Jurkat, Clone E6-1 (cell line): ENCODE measurements at regions not wholly inside any gene's neighbourhood (a gene's known extent, or its start where the extent isn't known, plus 50 kb on each side); places are given as distances from the start of the nearest gene placed in this dataset.

Experiments
- DNase-seq: peaks from one replicate; pipeline ENCODE4 v3.0.0-alpha.2; 2011; ENCODE audit warnings: low read depth, low spot score
- H3K4me3 ChIP-seq: 2 replicates; pipeline ENCODE4 v1.5.1; 2011; ENCODE audit warnings: mild to moderate bottlenecking, low read length, control low read depth, moderate library complexity

DNA sequence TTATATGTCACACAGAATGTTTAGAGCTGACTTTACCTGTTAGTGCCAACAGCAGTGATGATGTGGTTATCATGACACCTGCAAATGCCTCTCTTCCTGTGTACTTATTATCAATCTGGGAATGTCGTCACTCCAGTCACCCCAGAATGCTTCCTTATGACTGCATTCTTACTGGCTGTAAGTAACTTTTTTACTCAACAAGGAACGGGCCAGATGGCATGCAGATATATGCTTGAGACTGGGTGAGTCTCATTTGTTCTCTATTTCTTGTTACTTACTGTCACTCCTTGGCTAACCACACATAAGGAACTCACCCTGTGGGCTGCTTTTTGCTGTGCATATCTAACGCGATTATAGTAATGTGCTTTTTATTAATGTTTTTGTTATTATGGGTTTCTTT, 385.5 kb upstream of the MEF2C start:
- DNase-seq = no peak
- no peak overlapping the region for H3K4me3 ChIP-seq

DNA sequence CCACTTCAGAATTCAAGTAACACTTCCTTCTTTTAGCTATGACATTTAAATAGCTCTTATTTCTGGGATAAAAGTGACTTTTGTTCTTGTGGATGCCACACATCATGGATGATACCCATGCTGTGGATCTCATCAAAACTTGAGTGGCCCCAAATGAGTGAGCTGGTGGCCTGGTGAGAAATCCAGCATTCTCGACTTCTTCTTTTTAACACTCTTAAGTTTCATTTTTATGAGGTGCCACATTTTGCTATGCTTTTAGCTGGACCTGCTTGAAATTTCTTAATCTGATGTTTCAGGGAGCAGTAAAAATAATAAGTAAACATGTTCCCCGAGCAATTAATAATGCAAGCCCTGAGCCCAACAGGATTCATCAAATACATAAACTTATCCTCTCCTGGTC, 384.8 kb upstream of the MEF2C start:
- no peak for DNase-seq
- H3K4me3 ChIP-seq = no peak overlapping the region

DNA sequence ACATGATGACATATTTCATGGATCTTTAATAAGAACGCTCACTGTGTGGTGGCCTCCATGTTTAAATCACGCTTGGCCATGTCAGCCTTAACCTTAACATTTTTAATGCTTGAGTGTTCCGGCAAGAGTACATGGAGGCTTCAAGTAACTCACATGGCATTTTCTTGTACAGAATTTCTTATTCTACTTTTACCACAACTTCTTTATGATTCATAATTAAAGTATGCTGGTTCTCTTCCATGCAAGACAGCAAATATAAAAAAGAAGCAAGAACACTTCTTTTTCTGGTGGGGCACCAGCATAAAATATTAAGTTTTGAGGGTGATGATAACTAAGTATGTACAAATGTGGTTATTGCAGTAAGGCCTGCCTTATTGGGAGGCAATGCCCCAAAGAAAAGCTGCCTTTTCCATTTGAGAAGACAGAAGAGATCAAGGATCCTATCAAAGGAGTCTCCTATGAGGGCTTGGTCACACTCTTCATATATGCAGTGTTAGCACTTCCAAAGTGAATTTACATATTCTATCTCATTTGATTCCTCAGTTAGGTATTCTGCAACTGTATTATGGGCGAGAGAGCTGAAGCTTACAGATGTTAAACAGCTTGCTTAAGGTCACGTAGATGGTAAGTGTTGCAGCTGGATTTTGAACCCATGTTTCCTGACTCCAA, 382.7 kb upstream of the MEF2C start:
- no peak for DNase-seq
- no peak overlapping the region for H3K4me3 ChIP-seq

DNA sequence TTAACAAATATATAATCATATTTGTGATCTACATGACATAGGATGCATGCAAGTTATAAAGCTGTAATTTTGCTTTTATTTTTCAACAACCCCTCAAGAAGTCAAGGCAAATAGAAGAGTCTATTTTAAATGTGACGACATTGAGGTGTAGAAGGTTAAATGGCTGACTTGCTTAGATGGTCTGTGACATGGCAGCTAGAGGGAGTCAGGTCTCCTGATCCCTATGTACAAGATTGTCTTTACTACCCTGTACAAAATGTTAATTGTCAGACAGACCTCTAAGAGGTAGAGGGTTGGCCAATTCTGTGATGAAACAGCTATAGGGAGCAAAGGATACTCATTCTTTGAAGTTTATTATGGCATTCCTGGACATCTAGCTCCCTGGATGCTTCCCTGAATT, 380.9 kb upstream of the MEF2C start:
- H3K4me3 ChIP-seq = no peak overlapping the region
- no peak for DNase-seq

DNA sequence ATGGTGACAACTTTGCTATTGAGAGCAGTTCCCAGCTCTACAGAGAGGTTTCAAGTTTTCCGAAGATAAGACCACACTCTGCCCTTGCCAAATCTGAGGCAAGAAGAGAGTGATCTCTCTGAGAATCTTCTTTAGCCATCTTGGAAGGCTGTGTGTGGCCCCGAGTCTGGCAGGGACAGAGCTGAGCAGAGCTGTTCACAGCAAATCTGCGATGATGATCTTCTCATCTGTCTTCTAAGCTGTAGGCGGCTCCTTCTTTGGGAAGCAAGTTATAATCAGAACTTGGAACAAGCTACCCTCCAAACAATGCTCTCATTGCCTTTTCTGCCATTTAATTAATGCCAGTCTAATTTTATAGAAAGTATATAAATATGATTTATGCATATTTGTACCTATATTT, 379.0 kb upstream of the MEF2C start:
- no peak overlapping the region for H3K4me3 ChIP-seq
- DNase-seq = no peak

DNA sequence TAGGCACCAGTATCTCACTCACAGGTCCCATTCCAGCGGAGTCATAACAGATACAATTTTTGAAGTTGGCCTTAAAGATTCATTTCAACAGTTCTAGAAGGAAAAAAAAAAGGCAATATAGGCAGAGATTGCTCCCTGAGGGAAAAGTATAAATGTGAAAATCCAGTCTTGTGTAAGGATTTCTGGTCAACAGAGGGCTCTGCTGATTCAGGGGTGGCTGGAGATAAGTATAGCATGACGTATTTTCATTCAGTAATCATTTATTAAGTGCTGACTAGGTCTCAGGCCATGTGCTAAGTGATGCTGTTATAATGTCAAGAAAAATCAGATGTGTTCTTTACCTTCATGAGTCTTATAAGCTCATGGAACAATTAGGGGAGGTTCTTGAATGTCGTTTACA, 377.3 kb upstream of the MEF2C start:
- DNase-seq = no peak
- H3K4me3 ChIP-seq = no peak overlapping the region

DNA sequence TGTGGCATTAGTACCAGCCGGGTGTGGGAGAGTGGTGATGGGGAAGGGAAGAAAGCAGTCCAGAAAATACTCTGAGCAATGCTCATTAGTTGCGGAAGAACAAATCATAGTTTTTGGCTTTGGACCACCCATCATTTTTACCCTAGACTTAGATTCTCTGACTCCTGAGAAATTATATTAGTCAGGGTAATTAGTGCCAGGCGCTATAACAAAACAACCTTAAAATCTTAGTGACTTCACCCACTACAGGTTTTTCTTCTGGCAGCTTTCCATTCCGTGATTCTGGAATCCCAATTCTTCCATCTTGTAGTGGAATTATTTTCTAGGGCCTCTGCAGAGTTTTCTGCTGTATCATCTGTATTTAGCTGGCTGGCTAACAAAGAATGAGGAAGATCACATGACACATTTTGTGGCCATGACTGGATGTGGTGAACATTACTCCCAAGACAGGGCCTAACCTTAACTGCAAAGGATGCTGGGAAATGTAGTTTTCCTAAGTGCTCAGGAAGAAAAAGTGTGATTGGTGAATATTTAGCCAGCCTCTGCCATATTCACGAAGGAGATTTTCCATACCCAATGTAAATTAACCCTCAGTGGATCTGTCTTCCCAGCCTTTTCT, 373.0 kb upstream of the MEF2C start:
- no peak overlapping the region for H3K4me3 ChIP-seq
- DNase-seq = peak; percentile 57

DNA sequence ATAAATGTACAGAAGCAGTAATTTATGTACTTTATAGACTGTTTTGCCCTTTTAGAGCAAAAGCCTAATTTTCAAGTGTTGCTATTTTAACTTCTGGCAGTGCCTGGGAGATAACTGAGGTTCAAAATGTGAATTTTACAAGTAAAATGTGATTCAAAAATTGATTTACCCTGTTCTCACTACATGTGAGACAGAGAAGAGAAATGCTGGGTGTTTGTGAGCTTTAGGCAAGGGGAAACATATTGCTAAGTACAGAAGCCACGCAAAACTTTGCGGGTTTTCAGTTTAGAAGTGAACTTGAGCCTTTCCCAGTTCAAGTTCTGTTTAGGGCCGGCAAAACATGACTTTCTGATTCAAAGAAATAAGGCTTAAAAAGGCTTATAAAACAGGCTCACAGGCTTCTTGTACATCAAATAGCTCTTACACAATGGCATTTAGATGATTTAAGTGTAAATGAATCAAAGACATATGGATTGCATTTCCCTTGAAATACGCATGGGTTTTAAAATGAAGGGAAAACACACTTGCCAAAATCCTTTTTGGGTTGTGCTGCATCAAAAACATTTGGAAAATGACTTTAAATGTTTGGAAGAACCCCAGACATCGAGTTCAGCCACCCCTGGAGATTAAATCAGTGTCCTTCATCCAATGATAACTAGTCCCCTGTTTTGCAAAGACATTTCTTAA, 370.8 kb upstream of the MEF2C start:
- no peak for DNase-seq
- no peak overlapping the region for H3K4me3 ChIP-seq

DNA sequence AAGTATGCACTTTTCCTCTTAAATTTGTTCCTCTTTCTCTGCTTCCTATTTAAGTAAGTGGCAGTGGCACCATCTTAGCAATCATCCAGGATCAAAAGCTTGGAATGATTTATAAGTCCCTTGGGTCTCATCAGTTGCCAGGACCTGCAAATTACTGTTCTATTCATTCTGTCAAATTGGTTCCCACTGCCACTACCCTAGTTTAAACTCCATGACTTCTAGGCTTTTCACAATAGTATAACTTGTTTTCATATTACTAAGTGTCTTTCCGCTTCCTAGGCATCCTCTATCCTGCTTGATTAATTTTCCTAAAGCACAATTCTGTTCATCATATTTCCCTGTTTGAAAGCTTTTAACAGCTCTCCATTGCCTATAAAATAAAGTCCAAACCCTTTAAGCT, 363.9 kb upstream of the MEF2C start:
- H3K4me3 ChIP-seq = no peak overlapping the region
- no peak for DNase-seq

DNA sequence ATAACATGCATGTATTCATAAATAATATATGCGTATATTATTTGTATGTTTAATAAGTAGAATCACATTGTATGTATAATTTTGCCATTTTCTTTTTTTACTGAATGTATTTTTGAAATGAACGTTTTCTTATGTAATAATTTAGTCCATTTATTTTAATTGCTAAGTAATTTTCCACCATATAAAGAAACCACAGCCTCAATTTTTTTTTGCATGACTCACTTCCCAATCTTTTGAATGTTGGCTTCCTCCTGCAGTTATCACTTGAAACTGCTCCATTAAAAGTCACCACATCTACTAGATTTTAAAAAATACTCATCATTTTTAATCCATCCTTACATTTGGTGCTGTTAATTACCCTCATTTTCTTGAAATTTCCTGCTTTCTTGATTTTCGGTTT, 363.3 kb upstream of the MEF2C start:
- no peak overlapping the region for H3K4me3 ChIP-seq
- DNase-seq = no peak

DNA sequence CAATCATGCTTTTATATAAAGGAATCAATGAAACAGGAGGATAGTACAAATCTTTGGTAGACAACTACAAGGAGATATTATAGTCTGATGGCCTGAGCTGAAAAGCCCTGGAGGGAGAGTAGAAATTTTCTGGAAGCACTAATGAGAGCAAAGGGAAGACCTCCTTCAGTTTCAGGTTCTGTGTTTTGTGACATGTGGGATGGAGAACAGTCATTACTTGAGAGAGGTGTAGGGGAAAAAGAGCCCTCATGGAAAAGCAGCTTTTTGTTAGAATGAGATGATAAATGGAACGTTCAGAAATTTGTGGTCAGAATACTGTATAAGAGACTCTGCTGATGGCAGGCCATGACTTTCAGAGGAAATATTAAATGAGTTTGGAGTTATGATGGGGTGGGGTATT, 360.6 kb upstream of the MEF2C start:
- DNase-seq = no peak
- H3K4me3 ChIP-seq = no peak overlapping the region

DNA sequence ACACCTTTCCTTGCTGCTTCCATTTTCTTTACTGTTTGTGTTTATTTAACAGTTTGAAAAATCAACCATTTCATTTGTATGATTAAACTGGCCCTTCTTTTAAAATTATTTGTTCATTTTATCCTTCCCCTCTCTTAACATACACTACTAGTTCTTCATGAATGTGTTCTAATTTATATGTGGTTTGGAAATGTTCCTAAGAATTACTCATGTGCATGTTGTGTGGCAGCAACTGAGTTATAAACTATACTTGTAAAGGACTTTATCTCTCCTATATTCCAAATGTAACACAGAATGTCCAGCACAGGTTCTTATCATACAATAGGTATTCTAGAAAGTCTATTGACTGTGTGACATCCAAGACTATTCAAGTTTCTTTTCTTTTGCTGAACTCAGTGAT, 358.2 kb upstream of the MEF2C start:
- no peak for DNase-seq
- H3K4me3 ChIP-seq = no peak overlapping the region

DNA sequence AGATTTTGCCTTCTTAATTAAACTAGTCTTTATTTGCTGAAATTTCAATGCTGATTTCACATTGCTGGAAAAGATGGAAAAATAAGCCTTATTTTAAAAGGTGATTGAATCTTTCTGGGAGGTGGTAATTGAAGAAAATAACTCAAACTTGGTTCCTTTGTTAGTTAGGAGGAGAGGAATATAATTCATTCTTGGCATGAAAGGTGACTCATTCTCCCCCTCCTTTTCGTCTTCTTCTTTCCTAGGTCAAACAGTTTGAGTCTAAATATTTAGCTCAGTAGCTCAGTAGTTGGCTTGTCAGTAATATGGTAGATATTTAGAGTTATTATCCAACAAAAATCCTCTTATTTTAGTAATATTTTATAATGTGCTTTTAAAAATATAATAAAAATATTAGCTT, 353.9 kb upstream of the MEF2C start:
- no peak overlapping the region for H3K4me3 ChIP-seq
- no peak for DNase-seq

DNA sequence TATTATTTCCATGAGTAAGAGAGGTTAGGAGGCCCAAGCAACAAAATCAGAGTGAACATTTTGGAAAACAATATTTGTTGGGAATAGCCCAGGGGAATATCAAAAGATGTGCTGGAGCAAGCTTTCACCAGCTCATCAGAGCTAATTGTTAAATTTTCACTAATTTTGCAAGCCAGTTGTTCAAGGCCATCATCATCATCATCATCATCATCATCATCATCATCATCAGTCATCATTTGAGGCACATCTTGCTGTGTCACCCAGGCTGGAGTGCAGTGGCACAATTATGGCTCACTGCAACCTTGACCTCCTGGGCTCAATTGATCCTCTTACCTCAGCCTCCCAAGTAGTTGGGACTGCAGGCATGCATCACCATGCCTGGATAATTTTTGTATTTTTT, 350.5 kb upstream of the MEF2C start:
- DNase-seq = no peak
- no peak overlapping the region for H3K4me3 ChIP-seq

DNA sequence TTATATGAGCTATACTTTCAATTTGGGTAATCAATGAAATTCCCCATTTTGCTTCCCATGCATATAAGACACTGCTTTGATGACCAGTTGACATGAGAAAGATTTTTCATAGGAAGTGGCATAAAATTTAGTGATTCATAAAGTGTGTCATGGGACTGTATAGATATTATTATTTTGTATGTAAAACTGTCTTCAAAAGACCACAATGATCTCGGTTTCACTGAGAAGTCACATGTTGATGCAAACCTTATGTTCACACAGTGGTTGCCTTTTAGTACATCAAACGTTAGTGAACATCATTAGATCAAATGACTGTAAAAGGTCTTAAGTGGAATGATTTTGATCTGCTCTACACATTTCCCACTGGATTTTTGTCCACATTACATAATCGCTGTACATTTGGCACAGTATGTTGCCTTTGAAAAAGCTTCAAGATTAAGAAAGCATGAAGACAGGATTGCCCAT, 349.2 kb upstream of the MEF2C start:
- no peak overlapping the region for H3K4me3 ChIP-seq
- DNase-seq = no peak

DNA sequence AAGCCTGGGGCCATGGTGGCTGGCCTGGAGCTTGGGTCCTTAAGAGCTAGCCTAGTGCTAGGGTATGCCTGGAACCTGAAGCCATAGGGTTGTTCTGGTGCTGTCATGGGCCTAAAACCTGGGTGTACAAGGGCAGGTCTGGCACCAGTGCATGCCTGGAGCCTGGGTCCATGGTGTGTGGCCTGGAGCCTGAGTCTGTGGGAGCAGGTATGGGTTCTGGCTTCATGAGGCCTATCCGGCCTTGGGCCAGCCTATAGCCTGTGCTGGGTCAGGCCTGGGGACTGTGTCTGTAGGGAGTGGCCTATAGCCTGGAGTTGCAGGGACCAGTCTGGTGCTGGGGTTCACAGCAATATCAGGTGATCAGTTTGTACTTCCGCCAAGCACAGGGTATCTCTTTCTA, 347.2 kb upstream of the MEF2C start:
- DNase-seq = no peak

DNA sequence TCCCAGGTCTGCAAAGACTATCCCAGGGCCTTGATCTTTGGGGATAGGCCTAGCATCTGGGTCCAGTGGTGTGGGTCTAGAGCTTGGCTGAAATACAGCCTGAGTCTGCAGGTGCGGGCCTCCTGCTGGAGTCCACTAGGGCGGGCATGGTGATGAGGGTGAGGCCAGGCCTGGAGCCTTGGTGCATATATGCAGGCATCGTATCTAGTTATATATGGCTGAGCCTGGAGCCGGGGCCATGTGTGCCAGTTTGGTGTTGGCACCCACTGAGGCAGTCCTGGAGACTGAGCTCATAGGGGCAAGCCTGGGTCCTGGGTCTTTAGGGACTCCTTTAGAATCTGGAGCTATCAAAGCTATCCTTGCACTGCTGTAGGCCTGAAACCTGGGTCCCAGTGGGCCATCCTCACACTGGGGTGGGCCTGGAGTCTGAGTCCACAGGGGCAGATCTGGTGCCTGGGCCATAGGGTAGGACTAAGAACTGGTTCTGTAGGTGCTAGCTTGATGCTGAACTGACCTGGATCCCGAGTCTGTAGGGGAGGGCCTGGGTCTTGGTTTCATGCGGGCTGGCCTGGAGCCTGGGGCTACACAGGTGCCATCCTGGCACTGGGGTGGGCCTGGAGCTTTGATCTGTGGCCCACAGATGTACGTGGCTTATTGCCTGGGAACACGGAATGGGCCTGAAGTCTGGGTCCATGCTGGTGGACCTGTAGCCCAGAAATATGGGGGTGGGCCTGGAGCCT, 346.5 kb upstream of the MEF2C start:
- DNase-seq = no peak
- no peak overlapping the region for H3K4me3 ChIP-seq

More for the DNA sequence above, 347.2 kb upstream of the MEF2C start:
- H3K4me3 ChIP-seq = no peak overlapping the region

DNA sequence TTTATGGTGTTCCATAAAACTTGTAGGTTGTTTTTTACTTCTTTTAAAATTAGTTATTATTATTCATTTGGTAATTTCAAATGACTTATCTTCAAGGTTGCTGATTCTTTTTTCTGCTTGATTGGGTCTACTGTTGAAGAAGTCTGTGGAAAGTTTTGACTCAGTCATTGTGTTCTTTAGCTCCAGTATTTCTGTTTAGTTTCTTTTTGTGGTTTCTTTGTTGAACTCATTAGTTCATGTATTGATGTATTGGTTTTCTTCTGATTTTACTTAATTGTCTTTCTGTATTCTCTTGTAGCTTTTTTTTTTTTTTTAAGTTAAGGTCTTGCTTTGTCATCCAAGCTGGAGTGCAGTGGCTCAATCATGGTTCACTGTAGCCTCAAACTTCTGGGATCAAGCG, 345.4 kb upstream of the MEF2C start:
- no peak for DNase-seq
- no peak overlapping the region for H3K4me3 ChIP-seq

DNA sequence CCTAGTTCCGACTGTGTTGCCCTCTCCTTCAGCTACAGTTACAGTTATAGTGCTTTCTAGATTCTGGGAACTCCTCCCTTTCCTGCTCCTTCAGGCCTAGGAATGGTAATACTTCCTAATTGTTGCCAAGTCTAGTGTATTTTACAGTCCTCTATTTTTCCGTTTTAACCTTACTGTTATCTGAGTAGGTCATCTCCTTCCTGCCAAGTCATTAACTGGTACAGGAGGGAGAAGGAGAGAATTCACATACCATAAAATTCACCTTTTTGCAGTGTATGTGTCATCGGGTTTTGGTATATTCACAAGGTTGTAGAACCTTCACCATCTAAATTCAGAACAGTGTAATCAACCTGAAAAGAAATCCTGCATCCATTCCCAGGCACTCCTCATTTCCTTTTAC, 335.4 kb upstream of the MEF2C start:
- no peak overlapping the region for H3K4me3 ChIP-seq
- DNase-seq = no peak

DNA sequence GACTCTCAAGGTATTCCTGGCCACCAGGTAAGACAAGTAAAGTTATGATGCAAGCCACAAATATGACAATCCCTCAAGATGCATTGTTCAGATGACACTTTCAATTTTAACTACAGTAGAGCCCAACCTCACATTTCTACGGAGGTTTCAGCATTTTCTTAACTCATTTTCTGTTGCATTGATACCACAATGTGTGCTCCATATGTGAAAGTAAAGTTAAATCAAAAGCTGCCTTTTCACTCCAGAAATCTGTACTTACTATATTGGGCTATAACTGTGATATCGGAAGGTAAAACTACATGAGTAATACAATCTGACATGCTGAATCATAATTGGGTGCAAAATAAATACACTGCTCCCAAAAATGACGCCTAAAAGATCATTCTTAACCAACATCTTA, 333.6 kb upstream of the MEF2C start:
- H3K4me3 ChIP-seq = no peak overlapping the region
- no peak for DNase-seq
